ENCODE measurements at regions not wholly inside any gene's neighbourhood (a gene's known extent, or its start where the extent isn't known, plus 50 kb on each side); places are given as distances from the start of the nearest gene placed in this dataset.

- ChIA-PET CTCF (ENCODE audit: low intra/inter-chr PET ratio, low total read pairs) (no interaction called here), POLR2A (no interaction called here)
- WGBS (ENCODE audit: low lambda C conversion rate) = 30% methylated on average over 5 of the region's 5 CpGs
- no peak for DNase-seq (ENCODE audit: low spot score)
- in situ Hi-C loops (cut with HindIII; ENCODE audit: extremely low pct_ligation_motif_present, low pct_unique_long_range_greater_than_20kb) = no loop called here
- Histone ChIP-seq H3K9ac (ENCODE audit: insufficient read depth, low read depth, low read length) (no peak overlapping the region), H3K9me3 (ENCODE audit: low read length) (peaks cover 6% of the 10 kb centered on the region; the same call in 1 of the 2 replicates), H3K27ac (ENCODE audit: extremely low read length, insufficient read depth, low read length) (no peak overlapping the region), H3K36me3 (replicated peaks in 1 of 2; ENCODE audit: control insufficient read depth in 1 of 2, insufficient read depth in 2 of 2, low read length in 2 of 2) (no peaks in the 10 kb centered on the region), H3K27me3 (ENCODE audit: control insufficient read depth in 1 of 2, insufficient read depth in 2 of 2, low read length in 2 of 2) (no peaks in the 10 kb centered on the region), H2AFZ (ENCODE audit: low read length) (no peak overlapping the region), H3K79me2 (ENCODE audit: insufficient read depth, low read length) (no peaks in the 10 kb centered on the region), H3K4me1 (ENCODE audit: insufficient read depth, low read length) (no peaks in the 10 kb centered on the region), H4K20me1 (ENCODE audit: insufficient read depth, low read length) (no peaks in the 10 kb centered on the region), H3K4me2 (ENCODE audit: low read depth, low read length) (no peak overlapping the region), H3K4me3 (replicated peaks in 1 of 3; ENCODE audit: insufficient read depth in 1 of 3, low read depth in 2 of 3, low read length in 3 of 3) (no peak overlapping the region)
- TF ChIP-seq, protein P1, sequence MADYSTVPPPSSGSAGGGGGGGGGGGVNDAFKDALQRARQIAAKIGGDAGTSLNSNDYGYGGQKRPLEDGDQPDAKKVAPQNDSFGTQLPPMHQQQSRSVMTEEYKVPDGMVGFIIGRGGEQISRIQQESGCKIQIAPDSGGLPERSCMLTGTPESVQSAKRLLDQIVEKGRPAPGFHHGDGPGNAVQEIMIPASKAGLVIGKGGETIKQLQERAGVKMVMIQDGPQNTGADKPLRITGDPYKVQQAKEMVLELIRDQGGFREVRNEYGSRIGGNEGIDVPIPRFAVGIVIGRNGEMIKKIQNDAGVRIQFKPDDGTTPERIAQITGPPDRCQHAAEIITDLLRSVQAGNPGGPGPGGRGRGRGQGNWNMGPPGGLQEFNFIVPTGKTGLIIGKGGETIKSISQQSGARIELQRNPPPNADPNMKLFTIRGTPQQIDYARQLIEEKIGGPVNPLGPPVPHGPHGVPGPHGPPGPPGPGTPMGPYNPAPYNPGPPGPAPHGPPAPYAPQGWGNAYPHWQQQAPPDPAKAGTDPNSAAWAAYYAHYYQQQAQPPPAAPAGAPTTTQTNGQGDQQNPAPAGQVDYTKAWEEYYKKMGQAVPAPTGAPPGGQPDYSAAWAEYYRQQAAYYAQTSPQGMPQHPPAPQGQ (CRISPR knock-in tag; IDR thresholded peaks at IDR 0.05; ENCODE audit: borderline replicate concordance) = no peak
- no peak for TF ChIP-seq ZBTB46 (CRISPR knock-in tag; IDR thresholded peaks at IDR 0.05; ENCODE audit: borderline replicate concordance)
- peak; percentile 80 for TF ChIP-seq LCORL (IDR thresholded peaks at IDR 0.05)
- no peak for TF ChIP-seq LCORL (CRISPR knock-in tag; IDR thresholded peaks at IDR 0.05)
- FAIRE-seq = no peak
- no TSS peak for BruUV-seq (replicated peaks)
- no peak for ATAC-seq
- intact Hi-C loops (cut with micrococcal nuclease; ENCODE audit: unreplicated experiment) = no loop called here
Observed at GRCh38 chr5:158320178-158320674, 461.3 kb upstream of the CLINT1 start.

GRCh38 chr5:158317507-158317906 is 458.6 kb upstream of the CLINT1 start:
- intact Hi-C loops (cut with micrococcal nuclease; ENCODE audit: unreplicated experiment) = no loop called here
- no peak for FAIRE-seq
- CTCF ChIA-PET (ENCODE audit: low intra/inter-chr PET ratio, low total read pairs) = no interaction called here
- TF ChIP-seq SRF (IDR thresholded peaks at IDR 0.05; ENCODE audit: low read depth, low read length) (no peak), CCAR2 (optimal IDR thresholded peaks at IDR 0.05; ENCODE audit: low read depth, low read length) (no peak), ZNF75D (CRISPR knock-in tag; IDR thresholded peaks at IDR 0.05; ENCODE audit: borderline replicate concordance) (no peak), ZNF136 (CRISPR knock-in tag; IDR thresholded peaks at IDR 0.05; ENCODE audit: low read depth) (no peak), ZNF205 (CRISPR knock-in tag; IDR thresholded peaks at IDR 0.05) (no peak), PHF5A (CRISPR knock-in tag; IDR thresholded peaks at IDR 0.05; ENCODE audit: low read depth, unreplicated experiment) (no peak), TCF7 (IDR thresholded peaks at IDR 0.05; ENCODE audit: low read depth) (no peak), NFIC (IDR thresholded peaks at IDR 0.05; ENCODE audit: low read length) (no peak), ZBTB8A (CRISPR knock-in tag; IDR thresholded peaks at IDR 0.05; ENCODE audit: borderline replicate concordance, low read depth) (no peak), MBD4 (IDR thresholded peaks at IDR 0.05; ENCODE audit: borderline replicate concordance, low read length) (no peak), SUZ12 (IDR thresholded peaks at IDR 0.05; ENCODE audit: low read depth, low read length) (no peak)
- TF ChIP-seq, protein P2, sequence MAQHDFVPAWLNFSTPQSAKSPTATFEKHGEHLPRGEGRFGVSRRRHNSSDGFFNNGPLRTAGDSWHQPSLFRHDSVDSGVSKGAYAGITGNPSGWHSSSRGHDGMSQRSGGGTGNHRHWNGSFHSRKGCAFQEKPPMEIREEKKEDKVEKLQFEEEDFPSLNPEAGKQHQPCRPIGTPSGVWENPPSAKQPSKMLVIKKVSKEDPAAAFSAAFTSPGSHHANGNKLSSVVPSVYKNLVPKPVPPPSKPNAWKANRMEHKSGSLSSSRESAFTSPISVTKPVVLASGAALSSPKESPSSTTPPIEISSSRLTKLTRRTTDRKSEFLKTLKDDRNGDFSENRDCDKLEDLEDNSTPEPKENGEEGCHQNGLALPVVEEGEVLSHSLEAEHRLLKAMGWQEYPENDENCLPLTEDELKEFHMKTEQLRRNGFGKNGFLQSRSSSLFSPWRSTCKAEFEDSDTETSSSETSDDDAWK (CRISPR knock-in tag; IDR thresholded peaks at IDR 0.05) = no peak

More at GRCh38 chr5:158317507-158317906, 458.6 kb upstream of the CLINT1 start:
- no peak for DNase-seq (ENCODE audit: low spot score)
- Histone ChIP-seq H4K20me1 (ENCODE audit: insufficient read depth, low read length) (no peaks in the 10 kb centered on the region), H3K4me2 (ENCODE audit: low read depth, low read length) (no peak overlapping the region), H2AFZ (ENCODE audit: low read length) (no peak overlapping the region), H3K4me1 (ENCODE audit: insufficient read depth, low read length) (no peaks in the 10 kb centered on the region), H3K27me3 (ENCODE audit: control insufficient read depth in 1 of 2, insufficient read depth in 2 of 2, low read length in 2 of 2) (no peaks in the 10 kb centered on the region), H3K9me3 (ENCODE audit: low read length) (no peaks in the 10 kb centered on the region), H3K27ac (ENCODE audit: extremely low read length, insufficient read depth, low read length) (no peak overlapping the region), H3K4me3 (replicated peaks in 1 of 3; ENCODE audit: insufficient read depth in 1 of 3, low read depth in 2 of 3, low read length in 3 of 3) (no peak overlapping the region), H3K36me3 (replicated peaks in 1 of 2; ENCODE audit: control insufficient read depth in 1 of 2, insufficient read depth in 2 of 2, low read length in 2 of 2) (no peaks in the 10 kb centered on the region), H3K9ac (ENCODE audit: insufficient read depth, low read depth, low read length) (no peak overlapping the region), H3K79me2 (ENCODE audit: insufficient read depth, low read length) (no peaks in the 10 kb centered on the region)
- in situ Hi-C loops (cut with HindIII; ENCODE audit: extremely low pct_ligation_motif_present, low pct_unique_long_range_greater_than_20kb) = no loop called here
- BruUV-seq (replicated peaks) = no TSS peak
- WGBS (ENCODE audit: low lambda C conversion rate) = 2% methylated on average over 4 of the region's 4 CpGs
- no peak for ATAC-seq
- POLR2A ChIA-PET = no interaction called here
